CD1c-positive myeloid dendritic cell (primary cell): ENCODE measurements at regions not wholly inside any gene's neighbourhood (a gene's known extent, or its start where the extent isn't known, plus 50 kb on each side); places are given as distances from the start of the nearest gene placed in this dataset.
A peak's percentile ranks its signal among the peaks of the same experiment; 100 is the strongest.

ENCODE experiments used
- DNase-seq: peaks from one replicate; pipeline ENCODE4 v3.0.0-alpha.2; 2016; ENCODE audit errors: extremely low spot score

DNA sequence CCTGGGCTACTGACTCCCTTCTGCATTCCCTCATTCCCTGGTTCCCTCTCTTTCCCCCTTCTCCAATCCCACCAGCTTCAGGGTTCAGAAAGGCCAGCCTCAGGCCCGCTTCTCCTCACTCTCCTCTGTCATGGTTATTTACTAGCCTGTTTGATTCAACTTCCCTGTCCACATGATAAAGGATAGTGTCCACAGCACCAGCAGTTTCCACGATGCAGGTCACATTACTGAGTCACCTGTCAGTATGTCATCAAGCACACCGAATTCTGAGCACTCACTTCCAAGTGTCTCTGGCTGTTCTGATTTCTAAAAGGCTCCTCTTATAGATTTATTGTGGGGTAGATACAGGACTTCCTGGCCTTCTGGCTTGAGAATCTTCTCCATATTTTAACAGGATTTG lies 96.6 kb upstream of the CTNNB1 start:
- DNase-seq = no peak

DNA sequence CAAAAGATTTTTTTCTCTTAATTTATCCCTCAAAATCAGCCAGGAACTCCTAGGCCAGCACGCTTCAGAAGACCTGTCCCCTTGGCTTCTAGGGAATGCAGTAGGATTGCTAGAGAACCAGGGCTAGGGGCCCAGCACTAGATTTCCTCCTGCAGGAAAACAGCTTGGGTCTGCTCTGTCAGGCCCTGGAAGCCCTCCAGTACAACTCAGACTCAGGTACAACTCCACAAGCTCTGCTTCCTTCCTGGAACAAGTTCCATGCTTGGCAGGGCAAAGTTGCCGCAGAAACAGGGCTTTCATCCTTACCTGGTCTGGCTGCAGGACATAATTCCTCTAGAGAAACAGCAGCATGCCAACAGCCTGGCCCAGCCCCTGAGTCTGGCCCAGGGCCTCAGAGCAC lies 96.1 kb upstream of the CTNNB1 start:
- DNase-seq = no peak

DNA sequence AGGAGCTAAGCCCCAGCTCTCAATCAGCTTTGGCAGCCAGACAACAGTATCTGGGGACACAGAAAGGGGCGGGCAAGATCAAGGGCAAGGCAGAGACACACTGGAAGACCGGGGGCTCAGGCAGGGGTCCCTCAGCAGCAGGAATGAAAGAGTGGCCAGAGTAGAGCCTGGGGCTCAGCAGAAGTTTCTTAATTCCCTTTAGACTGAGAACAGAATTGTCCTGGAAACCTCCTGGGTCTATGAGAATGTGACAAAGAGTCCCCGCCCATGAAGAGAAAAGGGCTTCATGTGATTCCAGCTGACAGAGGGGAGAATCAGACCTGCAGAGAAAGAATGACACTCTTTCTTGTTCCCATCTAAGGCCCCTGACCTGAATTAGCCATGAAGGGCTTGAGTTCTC lies 95.2 kb upstream of the CTNNB1 start:
- no peak for DNase-seq

GRCh38 chr3:41106691-41107090 lies 92.6 kb upstream of the CTNNB1 start:
- DNase-seq = peak; percentile 50

- DNase-seq = peak; percentile 19
Measured at GRCh38 chr3:41111011-41111410, 88.3 kb upstream of the CTNNB1 start.

- DNase-seq = no peak
Measured at GRCh38 chr3:41112466-41112865, 86.8 kb upstream of the CTNNB1 start.

DNA sequence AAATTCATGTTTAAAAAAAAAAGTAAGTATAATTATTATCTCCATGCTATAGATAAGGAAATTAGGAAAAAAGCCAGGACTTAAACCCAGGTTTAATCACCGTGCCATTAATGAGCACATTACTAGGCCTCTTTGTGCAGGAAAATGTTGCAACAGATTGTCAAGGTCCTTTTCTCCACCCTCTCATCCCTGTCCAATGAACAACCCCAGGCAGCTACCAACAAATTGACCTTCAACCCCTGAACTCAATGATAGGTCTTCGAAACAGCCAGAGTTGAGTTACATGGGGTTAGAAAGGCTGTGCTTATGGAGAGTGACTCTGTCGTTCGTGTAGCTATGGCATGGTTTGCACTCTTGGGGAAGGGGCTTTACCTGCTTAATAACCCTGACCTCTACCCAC lies 84.2 kb upstream of the CTNNB1 start:
- DNase-seq = no peak

- no peak for DNase-seq
Measured at GRCh38 chr3:41116851-41117250, 82.5 kb upstream of the CTNNB1 start.

DNA sequence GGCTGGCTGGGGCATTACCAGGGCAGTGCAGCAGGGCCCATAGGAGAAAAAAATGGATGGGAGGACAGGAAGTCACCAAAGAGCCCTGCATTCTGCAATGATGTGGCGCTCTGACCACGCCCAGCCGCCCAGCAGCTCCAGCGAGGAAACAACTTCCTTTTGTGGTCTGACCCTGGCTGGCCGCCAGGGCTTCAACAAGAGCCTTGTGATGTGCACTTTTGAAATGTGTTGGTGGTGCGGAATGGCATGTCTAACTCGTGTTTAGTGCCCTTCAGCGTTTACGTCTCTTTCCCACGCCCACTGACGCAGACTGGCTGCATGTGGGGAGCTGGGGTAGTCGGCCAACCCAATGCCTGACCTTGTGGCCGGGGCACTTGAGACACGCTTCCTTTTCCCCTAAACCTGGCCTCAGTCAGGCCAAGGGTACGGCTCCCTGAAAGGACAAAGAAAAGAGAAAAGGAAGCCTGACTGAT lies 81.9 kb upstream of the CTNNB1 start:
- peak; percentile 98 for DNase-seq

- no peak for DNase-seq
Measured at GRCh38 chr3:41118461-41119390, 80.6 kb upstream of the CTNNB1 start.

DNA sequence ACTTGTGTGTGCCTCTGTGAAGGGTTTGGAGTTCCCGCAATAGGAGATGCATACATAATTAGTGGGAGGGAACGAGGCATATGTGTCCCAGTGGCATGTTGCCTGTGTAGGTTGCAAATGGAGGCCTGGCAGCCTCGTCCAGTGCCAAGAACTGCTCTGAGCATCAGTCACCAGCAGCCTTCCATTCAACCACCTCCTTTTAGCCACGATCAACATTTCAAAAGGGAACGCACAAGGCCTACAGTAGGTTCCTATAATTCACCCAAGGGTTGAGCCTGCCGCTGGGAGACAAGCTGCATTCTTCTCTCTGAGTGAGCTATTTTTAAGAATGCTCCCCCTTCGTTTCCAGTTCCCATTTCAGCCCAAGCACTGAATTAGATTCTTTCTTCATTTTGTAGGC lies 78.8 kb upstream of the CTNNB1 start:
- DNase-seq = peak; percentile 38

- no peak for DNase-seq
Measured at GRCh38 chr3:41125258-41125657, 74.0 kb upstream of the CTNNB1 start.

GRCh38 chr3:41126472-41126871 lies 72.8 kb upstream of the CTNNB1 start:
- no peak for DNase-seq

DNA sequence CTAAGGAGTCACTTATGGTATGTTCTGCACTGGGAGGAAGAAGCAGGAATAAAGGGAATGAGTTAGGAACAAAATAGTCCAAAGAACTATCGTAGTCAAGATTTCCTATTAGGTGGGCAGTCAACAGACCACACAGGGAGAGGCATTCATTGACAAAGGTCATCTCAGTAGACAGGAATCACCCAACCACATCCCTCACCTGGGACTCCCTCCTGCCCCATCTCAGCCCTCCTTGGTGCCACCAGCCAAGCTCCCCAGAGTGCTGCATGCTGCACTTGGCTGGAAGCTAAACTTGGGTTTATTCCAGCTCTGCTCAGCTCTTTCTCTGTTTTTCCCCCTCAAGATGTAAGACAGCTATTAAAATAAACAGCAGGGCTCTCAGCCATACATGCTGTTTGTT lies 72.3 kb upstream of the CTNNB1 start:
- DNase-seq = no peak

- no peak for DNase-seq
Measured at GRCh38 chr3:41127414-41127813, 71.9 kb upstream of the CTNNB1 start.

DNA sequence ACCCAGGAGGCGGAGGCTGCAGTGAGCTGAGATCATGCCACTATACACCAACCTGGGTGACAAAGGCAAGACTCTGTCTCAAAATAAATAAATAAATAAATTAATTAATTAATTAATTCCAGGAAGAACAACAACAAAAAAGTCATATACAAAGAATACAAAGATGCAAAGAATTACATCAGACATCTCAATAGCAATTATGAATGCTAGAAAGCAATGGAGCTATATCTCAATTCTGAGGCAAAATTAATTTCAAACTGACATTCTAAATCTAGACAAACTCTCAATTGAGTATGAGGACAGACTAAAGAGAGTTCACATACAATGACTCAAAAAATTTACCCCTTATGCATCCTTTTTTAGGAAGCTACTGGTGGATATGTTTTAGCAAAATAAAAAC lies 69.6 kb upstream of the CTNNB1 start:
- DNase-seq = no peak

- no peak for DNase-seq
Measured at GRCh38 chr3:41131224-41131623, 68.1 kb upstream of the CTNNB1 start.

- peak; percentile 93 for DNase-seq
Measured at GRCh38 chr3:41137686-41138111, 61.6 kb upstream of the CTNNB1 start.

DNA sequence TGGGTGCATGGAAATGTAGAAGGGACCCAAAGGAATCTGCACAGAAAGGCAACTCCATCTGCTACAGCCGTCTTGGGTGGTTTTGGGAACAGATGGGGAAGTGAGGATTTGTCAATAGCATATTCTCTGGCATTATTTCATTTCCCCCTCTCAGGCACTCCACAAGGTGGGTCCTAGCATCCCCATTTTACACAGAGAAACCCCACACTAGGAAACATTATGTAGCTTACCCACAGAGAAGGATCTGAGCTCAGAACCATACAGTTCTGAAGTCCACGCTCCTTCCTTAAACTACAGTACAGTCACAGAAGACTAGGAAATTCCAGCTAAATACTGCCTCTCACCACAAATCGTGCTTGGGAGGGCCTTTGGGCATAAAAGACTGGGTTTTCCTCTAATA lies 61.2 kb upstream of the CTNNB1 start:
- DNase-seq = peak; percentile 79

GRCh38 chr3:41138601-41139000 lies 60.7 kb upstream of the CTNNB1 start:
- no peak for DNase-seq

DNA sequence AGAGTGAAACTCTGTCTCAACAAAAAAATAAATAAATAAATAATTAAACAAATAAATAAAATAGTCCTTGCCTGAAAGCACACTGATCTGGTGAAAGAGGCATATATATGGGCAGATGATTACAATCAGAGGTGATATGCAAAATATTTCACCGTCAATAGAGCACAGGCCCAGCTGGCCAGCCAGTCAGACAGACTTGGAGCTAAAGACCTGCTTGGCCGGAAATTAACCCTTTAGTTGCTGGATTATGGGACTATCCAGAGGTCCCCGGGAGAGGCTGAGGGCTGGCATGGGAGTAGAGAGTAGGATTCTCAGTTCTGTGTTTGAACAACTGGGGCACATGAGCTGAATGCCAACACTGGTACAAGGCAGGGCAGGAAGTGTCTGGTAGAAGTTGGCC lies 59.1 kb upstream of the CTNNB1 start:
- DNase-seq = no peak

GRCh38 chr3:41141433-41142167 lies 57.7 kb upstream of the CTNNB1 start:
- no peak for DNase-seq
